ENCODE measurements at regions not wholly inside any gene's neighbourhood (a gene's known extent, or its start where the extent isn't known, plus 50 kb on each side); places are given as distances from the start of the nearest gene placed in this dataset.

DNA sequence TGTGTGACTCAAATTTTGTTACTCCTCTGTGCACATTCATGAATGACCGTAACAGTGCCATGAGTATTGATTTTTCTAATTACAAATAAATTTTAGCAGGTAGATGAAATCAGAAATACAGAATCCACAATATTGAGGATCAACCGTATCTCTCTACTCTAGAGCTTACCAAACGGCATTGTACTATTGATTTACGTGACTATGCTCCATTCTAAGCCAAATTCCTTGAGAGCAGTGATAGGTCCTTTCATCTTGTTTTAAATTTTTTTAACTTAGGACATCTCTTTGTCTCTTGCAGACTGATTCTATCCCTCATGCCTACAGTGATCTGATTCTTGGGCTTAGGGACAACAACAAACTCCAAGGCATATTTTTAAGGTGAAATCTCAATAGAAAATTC, 172.3 kb upstream of the C1QTNF7 start:
- TF ChIP-seq TCF12 (IDR thresholded peaks at IDR 0.05; ENCODE audit: low read depth) (no peak), CEBPB (IDR thresholded peaks at IDR 0.05) (no peak), RAD21 (IDR thresholded peaks at IDR 0.05; ENCODE audit: low read depth) (no peak), YY1 (IDR thresholded peaks at IDR 0.05; ENCODE audit: low read depth) (no peak)

All from Ishikawa (cell line).